ENCODE measurements at regions not wholly inside any gene's neighbourhood (a gene's known extent, or its start where the extent isn't known, plus 50 kb on each side); places are given as distances from the start of the nearest gene placed in this dataset.
A peak's percentile ranks its signal among the peaks of the same experiment; 100 is the strongest.

GRCh38 chr11:112723676-112724495 is 237.3 kb upstream of the NCAM1 start:
- no peak for DNase-seq

- DNase-seq = peak in 1 of 2 experiments; percentile 11
Measured at GRCh38 chr11:112724496-112724790, 236.8 kb upstream of the NCAM1 start.

- no peak for DNase-seq
Measured at GRCh38 chr11:112725636-112726035, 235.6 kb upstream of the NCAM1 start.

- DNase-seq = no peak
Measured at GRCh38 chr11:112727341-112727841, 233.8 kb upstream of the NCAM1 start.

- DNase-seq = no peak
Measured at GRCh38 chr11:112728288-112728687, 232.9 kb upstream of the NCAM1 start.

GRCh38 chr11:112728716-112729115 is 232.5 kb upstream of the NCAM1 start:
- DNase-seq = no peak

GRCh38 chr11:112730591-112730990 is 230.6 kb upstream of the NCAM1 start:
- no peak for DNase-seq

GRCh38 chr11:112731538-112731937 is 229.7 kb upstream of the NCAM1 start:
- no peak for DNase-seq

- no peak for DNase-seq
Measured at GRCh38 chr11:112732031-112732430, 229.2 kb upstream of the NCAM1 start.

GRCh38 chr11:112734207-112734606 is 227.0 kb upstream of the NCAM1 start:
- DNase-seq = no peak

GRCh38 chr11:112735470-112735869 is 225.8 kb upstream of the NCAM1 start:
- DNase-seq = no peak

- DNase-seq = peak; percentile 41 to 84
Measured at GRCh38 chr11:112744041-112744440, 217.2 kb upstream of the NCAM1 start.

- DNase-seq = no peak
Measured at GRCh38 chr11:112745973-112746372, 215.2 kb upstream of the NCAM1 start.

GRCh38 chr11:112748252-112748651 is 213.0 kb upstream of the NCAM1 start:
- no peak for DNase-seq

- DNase-seq = peak; percentile 83 to 85
Measured at GRCh38 chr11:112748713-112749543, 212.3 kb upstream of the NCAM1 start.

GRCh38 chr11:112751329-112751728 is 209.9 kb upstream of the NCAM1 start:
- DNase-seq = peak; percentile 15 to 40

- peak; percentile 27 to 71 for DNase-seq
Measured at GRCh38 chr11:112751772-112752171, 209.4 kb upstream of the NCAM1 start.

GRCh38 chr11:112752563-112752962 is 208.7 kb upstream of the NCAM1 start:
- DNase-seq = no peak

GRCh38 chr11:112753706-112754105 is 207.5 kb upstream of the NCAM1 start:
- DNase-seq = no peak

GRCh38 chr11:112759418-112759817 is 201.8 kb upstream of the NCAM1 start:
- no peak for DNase-seq

GRCh38 chr11:112760396-112761059 is 200.7 kb upstream of the NCAM1 start:
- no peak for DNase-seq

GRCh38 chr11:112761911-112762706 is 199.1 kb upstream of the NCAM1 start:
- DNase-seq = no peak

GRCh38 chr11:112762707-112763090 is 198.5 kb upstream of the NCAM1 start:
- DNase-seq = no peak
